ENCODE measurements at regions not wholly inside any gene's neighbourhood (a gene's known extent, or its start where the extent isn't known, plus 50 kb on each side); places are given as distances from the start of the nearest gene placed in this dataset.

DNA sequence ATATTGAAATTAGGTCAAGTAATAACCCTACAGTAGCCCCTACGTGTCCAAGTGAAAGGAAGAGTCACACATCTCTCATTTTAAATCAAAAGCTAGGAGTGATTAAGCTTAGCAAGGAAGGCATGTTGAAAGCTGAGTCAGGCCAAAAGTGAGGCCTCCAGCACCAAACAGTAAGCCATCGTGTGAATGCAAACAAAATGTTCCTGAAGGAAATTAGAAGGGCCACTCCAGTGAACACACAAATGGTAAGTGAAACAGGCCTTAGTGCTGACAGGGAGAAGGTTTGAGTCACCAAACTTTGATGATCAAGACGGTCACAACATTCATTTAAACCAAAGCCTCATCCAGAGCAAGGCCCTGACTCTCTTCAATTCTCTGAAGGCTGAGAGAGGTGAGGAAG is 127.2 kb downstream of the SHANK2 start:
- no peaks in the 10 kb centered on the region for H3K36me3 ChIP-seq (replicated peaks; ENCODE audit: low read depth, low read length)
- H3K9me3 ChIP-seq (ENCODE audit: insufficient read depth, low read length): no peaks in the 10 kb centered on the region
- no peaks in the 10 kb centered on the region for H3K79me2 ChIP-seq (ENCODE audit: low read length)
- H3K4me2 ChIP-seq (ENCODE audit: low read length): no peak overlapping the region
- H3K4me1 ChIP-seq (ENCODE audit: low read length): no peaks in the 10 kb centered on the region
- no peak for TF ChIP-seq EZH2phosphoT487 (IDR thresholded peaks at IDR 0.05; ENCODE audit: low read depth)
- TF ChIP-seq, protein P1, sequence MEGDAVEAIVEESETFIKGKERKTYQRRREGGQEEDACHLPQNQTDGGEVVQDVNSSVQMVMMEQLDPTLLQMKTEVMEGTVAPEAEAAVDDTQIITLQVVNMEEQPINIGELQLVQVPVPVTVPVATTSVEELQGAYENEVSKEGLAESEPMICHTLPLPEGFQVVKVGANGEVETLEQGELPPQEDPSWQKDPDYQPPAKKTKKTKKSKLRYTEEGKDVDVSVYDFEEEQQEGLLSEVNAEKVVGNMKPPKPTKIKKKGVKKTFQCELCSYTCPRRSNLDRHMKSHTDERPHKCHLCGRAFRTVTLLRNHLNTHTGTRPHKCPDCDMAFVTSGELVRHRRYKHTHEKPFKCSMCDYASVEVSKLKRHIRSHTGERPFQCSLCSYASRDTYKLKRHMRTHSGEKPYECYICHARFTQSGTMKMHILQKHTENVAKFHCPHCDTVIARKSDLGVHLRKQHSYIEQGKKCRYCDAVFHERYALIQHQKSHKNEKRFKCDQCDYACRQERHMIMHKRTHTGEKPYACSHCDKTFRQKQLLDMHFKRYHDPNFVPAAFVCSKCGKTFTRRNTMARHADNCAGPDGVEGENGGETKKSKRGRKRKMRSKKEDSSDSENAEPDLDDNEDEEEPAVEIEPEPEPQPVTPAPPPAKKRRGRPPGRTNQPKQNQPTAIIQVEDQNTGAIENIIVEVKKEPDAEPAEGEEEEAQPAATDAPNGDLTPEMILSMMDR (IDR thresholded peaks at IDR 0.05; ENCODE audit: low read depth, low read length): no peak
- H3K9ac ChIP-seq (ENCODE audit: low read length): no peak overlapping the region
- no peak overlapping the region for H3K27ac ChIP-seq (ENCODE audit: low read length)
- no peak overlapping the region for H2AFZ ChIP-seq (ENCODE audit: low read depth, low read length)
- no peak overlapping the region for H3K4me3 ChIP-seq (ENCODE audit: low read length)
- H3K27me3 ChIP-seq (ENCODE audit: low read depth, low read length): no peaks in the 10 kb centered on the region
- no peaks in the 10 kb centered on the region for H4K20me1 ChIP-seq (ENCODE audit: insufficient read depth, low read length)

DNA sequence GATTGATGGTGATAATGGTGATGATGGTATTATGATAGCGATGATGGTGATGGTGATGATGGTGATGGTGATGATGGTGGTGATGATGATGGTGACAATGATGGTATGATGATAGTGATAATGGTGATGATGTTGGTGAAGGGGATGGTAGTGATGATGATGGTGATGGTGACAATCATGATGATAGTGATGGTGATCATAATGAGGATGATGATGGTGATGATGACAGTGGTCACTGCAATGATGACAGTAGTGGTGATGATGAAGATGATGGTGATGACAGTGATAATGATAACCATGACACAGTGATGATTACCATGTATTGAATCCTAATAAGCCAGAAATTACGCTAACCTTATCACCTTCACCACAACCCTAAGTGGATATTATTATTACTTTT is 128.2 kb downstream of the SHANK2 start:
- Histone ChIP-seq H3K4me2 (ENCODE audit: low read length) (no peak overlapping the region), H2AFZ (ENCODE audit: low read depth, low read length) (no peak overlapping the region), H3K9me3 (ENCODE audit: insufficient read depth, low read length) (no peaks in the 10 kb centered on the region), H3K9ac (ENCODE audit: low read length) (no peak overlapping the region), H3K36me3 (replicated peaks; ENCODE audit: low read depth, low read length) (no peaks in the 10 kb centered on the region), H3K27me3 (ENCODE audit: low read depth, low read length) (no peaks in the 10 kb centered on the region), H3K79me2 (ENCODE audit: low read length) (no peaks in the 10 kb centered on the region), H3K4me1 (ENCODE audit: low read length) (no peaks in the 10 kb centered on the region), H4K20me1 (ENCODE audit: insufficient read depth, low read length) (no peaks in the 10 kb centered on the region), H3K4me3 (ENCODE audit: low read length) (no peak overlapping the region), H3K27ac (ENCODE audit: low read length) (no peak overlapping the region)
- TF ChIP-seq, protein P1 (IDR thresholded peaks at IDR 0.05; ENCODE audit: low read depth, low read length): no peak
- no peak for TF ChIP-seq EZH2phosphoT487 (IDR thresholded peaks at IDR 0.05; ENCODE audit: low read depth)

GRCh38 chr11:71120471-71120896 is 131.9 kb downstream of the SHANK2 start:
- no peak for TF ChIP-seq EZH2phosphoT487 (IDR thresholded peaks at IDR 0.05; ENCODE audit: low read depth)
- TF ChIP-seq, protein P1 (IDR thresholded peaks at IDR 0.05; ENCODE audit: low read depth, low read length): peak; percentile 28
- Histone ChIP-seq H3K4me3 (ENCODE audit: low read length) (no peak overlapping the region), H3K27me3 (ENCODE audit: low read depth, low read length) (no peaks in the 10 kb centered on the region), H3K79me2 (ENCODE audit: low read length) (no peaks in the 10 kb centered on the region), H3K36me3 (replicated peaks; ENCODE audit: low read depth, low read length) (no peaks in the 10 kb centered on the region), H3K9ac (ENCODE audit: low read length) (no peak overlapping the region), H4K20me1 (ENCODE audit: insufficient read depth, low read length) (no peaks in the 10 kb centered on the region), H3K4me1 (ENCODE audit: low read length) (no peaks in the 10 kb centered on the region), H2AFZ (ENCODE audit: low read depth, low read length) (no peak overlapping the region), H3K9me3 (ENCODE audit: insufficient read depth, low read length) (no peaks in the 10 kb centered on the region), H3K27ac (ENCODE audit: low read length) (no peak overlapping the region), H3K4me2 (ENCODE audit: low read length) (no peak overlapping the region)

DNA sequence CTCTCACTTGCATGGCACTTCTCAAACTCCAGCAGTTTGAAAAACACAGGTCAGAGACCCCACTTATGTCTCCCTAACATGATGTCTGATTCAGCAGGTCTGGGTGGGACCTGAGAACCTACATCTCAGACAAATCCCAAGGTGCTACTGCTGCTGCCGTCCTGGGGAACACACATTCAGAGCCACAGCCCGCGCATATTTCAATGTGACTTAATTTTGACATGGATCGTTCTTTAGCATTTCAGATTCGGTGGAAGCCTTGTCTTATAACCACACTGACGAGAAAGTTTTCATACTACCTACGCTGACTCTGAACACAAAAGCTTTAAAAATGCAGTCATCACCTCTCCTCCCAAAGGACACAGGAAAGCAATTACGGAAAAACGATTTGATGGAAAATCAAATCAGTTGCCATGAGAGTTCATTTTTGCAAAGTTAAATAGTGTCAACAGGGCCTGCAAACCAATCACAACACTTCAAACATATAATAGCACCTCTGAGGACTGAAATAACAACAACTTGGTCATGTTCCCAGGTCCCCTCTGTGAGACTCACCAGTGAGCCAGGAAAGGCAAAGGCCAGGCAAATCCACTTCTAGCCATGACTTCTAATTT is 132.6 kb downstream of the SHANK2 start:
- no peak overlapping the region for H3K9ac ChIP-seq (ENCODE audit: low read length)
- no peaks in the 10 kb centered on the region for H3K79me2 ChIP-seq (ENCODE audit: low read length)
- no peak overlapping the region for H2AFZ ChIP-seq (ENCODE audit: low read depth, low read length)
- TF ChIP-seq, protein P1 (IDR thresholded peaks at IDR 0.05; ENCODE audit: low read depth, low read length): no peak
- TF ChIP-seq EZH2phosphoT487 (IDR thresholded peaks at IDR 0.05; ENCODE audit: low read depth): no peak
- H3K4me3 ChIP-seq (ENCODE audit: low read length): no peak overlapping the region
- no peaks in the 10 kb centered on the region for H3K4me1 ChIP-seq (ENCODE audit: low read length)
- H3K4me2 ChIP-seq (ENCODE audit: low read length): no peak overlapping the region
- H4K20me1 ChIP-seq (ENCODE audit: insufficient read depth, low read length): no peaks in the 10 kb centered on the region
- H3K36me3 ChIP-seq (replicated peaks; ENCODE audit: low read depth, low read length): no peaks in the 10 kb centered on the region
- H3K9me3 ChIP-seq (ENCODE audit: insufficient read depth, low read length): no peaks in the 10 kb centered on the region
- H3K27ac ChIP-seq (ENCODE audit: low read length): no peak overlapping the region
- H3K27me3 ChIP-seq (ENCODE audit: low read depth, low read length): no peaks in the 10 kb centered on the region

All from OCI-LY3 (cell line).